ENCODE measurements at regions not wholly inside any gene's neighbourhood (a gene's known extent, or its start where the extent isn't known, plus 50 kb on each side); places are given as distances from the start of the nearest gene placed in this dataset.

GRCh38 chr7:116439005-116439404 is 60.5 kb upstream of the CAV2 start:
- DNase-seq (ENCODE audit: extremely low read depth in 1 of 11, low read depth in 9 of 11, low spot score in 4 of 11) = no peak

- no peak for DNase-seq (ENCODE audit: extremely low read depth in 1 of 11, low read depth in 9 of 11, low spot score in 4 of 11)
These were observed 59.5 kb upstream of the CAV2 start for GRCh38 chr7:116439841-116440549.

GRCh38 chr7:116441534-116441933 is 58.0 kb upstream of the CAV2 start:
- no peak for DNase-seq (ENCODE audit: extremely low read depth in 1 of 11, low read depth in 9 of 11, low spot score in 4 of 11)

- no peak for DNase-seq (ENCODE audit: extremely low read depth in 1 of 11, low read depth in 9 of 11, low spot score in 4 of 11)
These were observed 56.4 kb upstream of the CAV2 start for GRCh38 chr7:116443101-116443523.

- no peak for DNase-seq (ENCODE audit: extremely low read depth in 1 of 11, low read depth in 9 of 11, low spot score in 4 of 11)
These were observed 55.9 kb upstream of the CAV2 start for GRCh38 chr7:116443646-116444045.

GRCh38 chr7:116445447-116446211 is 53.9 kb upstream of the CAV2 start:
- DNase-seq (ENCODE audit: extremely low read depth in 1 of 11, low read depth in 9 of 11, low spot score in 4 of 11) = no peak

- no peak for DNase-seq (ENCODE audit: extremely low read depth in 1 of 11, low read depth in 9 of 11, low spot score in 4 of 11)
These were observed 53.2 kb upstream of the CAV2 start for GRCh38 chr7:116446212-116446855.

- no peak for DNase-seq (ENCODE audit: extremely low read depth in 1 of 11, low read depth in 9 of 11, low spot score in 4 of 11)
These were observed 52.1 kb upstream of the CAV2 start for GRCh38 chr7:116447436-116447835.

- DNase-seq (ENCODE audit: extremely low read depth in 1 of 11, low read depth in 9 of 11, low spot score in 4 of 11) = no peak
These were observed 51.3 kb upstream of the CAV2 start for GRCh38 chr7:116447966-116448839.

GRCh38 chr7:116449441-116449840 is 50.1 kb upstream of the CAV2 start:
- no peak for DNase-seq (ENCODE audit: extremely low read depth in 1 of 11, low read depth in 9 of 11, low spot score in 4 of 11)

Data from renal cortex interstitium (tissue), 11 donors.